ENCODE measurements at regions not wholly inside any gene's neighbourhood (a gene's known extent, or its start where the extent isn't known, plus 50 kb on each side); places are given as distances from the start of the nearest gene placed in this dataset.
"Not testable (repeated sequence)": the region's sequence is repeated elsewhere in the genome, so short reads cannot be mapped to it uniquely, and the experiment has no call there.

GRCh38 chr14:55803873-55804553 lies 224.0 kb downstream of the KTN1 start:
- intact Hi-C loops (cut with micrococcal nuclease) = no loop called here

- intact Hi-C loops (cut with micrococcal nuclease) = no loop called here
Observed at GRCh38 chr14:55805250-55805649, 225.2 kb downstream of the KTN1 start.

GRCh38 chr14:55807053-55807880 lies 227.3 kb downstream of the KTN1 start:
- intact Hi-C loops (cut with micrococcal nuclease) = no loop called here

GRCh38 chr14:55807881-55808379 lies 227.9 kb downstream of the KTN1 start:
- intact Hi-C loops (cut with micrococcal nuclease) = no loop called here

- intact Hi-C loops (cut with micrococcal nuclease) = no loop called here
Observed at GRCh38 chr14:55813630-55814029, 233.6 kb downstream of the KTN1 start.

- intact Hi-C loops (cut with micrococcal nuclease) = no loop called here
Observed at GRCh38 chr14:55814064-55814463, 234.1 kb downstream of the KTN1 start.

- intact Hi-C loops (cut with micrococcal nuclease) = no loop called here
Observed at GRCh38 chr14:55814873-55815272, 234.9 kb downstream of the KTN1 start.

GRCh38 chr14:55816225-55816624 lies 236.2 kb downstream of the KTN1 start:
- intact Hi-C loops (cut with micrococcal nuclease) = no loop called here

GRCh38 chr14:55819610-55820304 lies 239.8 kb downstream of the KTN1 start:
- intact Hi-C loops (cut with micrococcal nuclease) = no loop called here

- intact Hi-C loops (cut with micrococcal nuclease) = no loop called here
Observed at GRCh38 chr14:55822906-55823305, 242.9 kb downstream of the KTN1 start.

GRCh38 chr14:55832122-55832911 lies 252.3 kb downstream of the KTN1 start:
- intact Hi-C loops (cut with micrococcal nuclease) = no loop called here

- intact Hi-C loops (cut with micrococcal nuclease) = no loop called here
Observed at GRCh38 chr14:55832974-55833373, 253.0 kb downstream of the KTN1 start.

GRCh38 chr14:55834390-55834789 lies 254.4 kb downstream of the KTN1 start:
- intact Hi-C loops (cut with micrococcal nuclease) = no loop called here

GRCh38 chr14:55835985-55836384 lies 256.0 kb downstream of the KTN1 start:
- intact Hi-C loops (cut with micrococcal nuclease) = no loop called here

- intact Hi-C loops (cut with micrococcal nuclease) = no loop called here
Observed at GRCh38 chr14:55837467-55837866, 257.5 kb downstream of the KTN1 start.

GRCh38 chr14:55838529-55839052 lies 258.6 kb downstream of the KTN1 start:
- intact Hi-C loops (cut with micrococcal nuclease) = no loop called here

- intact Hi-C loops (cut with micrococcal nuclease) = not testable (repeated sequence)
Observed at GRCh38 chr14:55839301-55839947, 259.4 kb downstream of the KTN1 start.

- intact Hi-C loops (cut with micrococcal nuclease) = no loop called here
Observed at GRCh38 chr14:55840821-55841220, 260.8 kb downstream of the KTN1 start.

GRCh38 chr14:55841625-55842024 lies 261.6 kb downstream of the KTN1 start:
- intact Hi-C loops (cut with micrococcal nuclease) = no loop called here

- intact Hi-C loops (cut with micrococcal nuclease) = no loop called here
Observed at GRCh38 chr14:55843718-55844403, 263.9 kb downstream of the KTN1 start.
